ENCODE measurements at regions not wholly inside any gene's neighbourhood (a gene's known extent, or its start where the extent isn't known, plus 50 kb on each side); places are given as distances from the start of the nearest gene placed in this dataset.

DNA sequence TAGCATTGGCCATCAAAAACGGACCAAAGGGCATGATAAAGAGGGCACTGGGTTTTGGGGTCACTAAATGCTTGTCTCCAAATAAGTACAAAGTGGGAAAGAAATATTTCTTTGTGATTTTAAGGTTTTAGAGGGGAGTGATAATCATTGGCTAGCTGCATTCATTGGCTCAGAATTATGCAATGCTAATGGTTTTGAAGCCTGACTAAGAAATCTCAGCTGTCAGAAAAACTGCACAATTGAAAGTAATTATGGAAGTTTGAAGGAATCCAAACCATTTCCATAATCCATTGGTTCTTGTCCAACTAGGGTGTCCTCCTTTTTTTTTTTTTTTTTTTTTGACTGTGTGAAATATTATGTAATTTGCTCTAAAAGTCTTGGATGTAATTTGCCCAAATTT is 88.2 kb upstream of the ARGLU1 start:
- no peak for TF ChIP-seq CTCF (IDR thresholded peaks at IDR 0.05; ENCODE audit: control insufficient read depth, extremely low read depth, insufficient read depth)
- DNase-seq (ENCODE audit: low read depth) = no peak
- H3K4me3 ChIP-seq (ENCODE audit: low read depth, low read length) = no peak overlapping the region

GRCh38 chr13:106651442-106651841 is 83.5 kb upstream of the ARGLU1 start:
- H3K4me3 ChIP-seq (ENCODE audit: low read depth, low read length) = no peak overlapping the region
- TF ChIP-seq CTCF (IDR thresholded peaks at IDR 0.05; ENCODE audit: control insufficient read depth, extremely low read depth, insufficient read depth) = no peak
- no peak for DNase-seq (ENCODE audit: low read depth)

- no peak for TF ChIP-seq CTCF (IDR thresholded peaks at IDR 0.05; ENCODE audit: control insufficient read depth, extremely low read depth, insufficient read depth)
- H3K4me3 ChIP-seq (ENCODE audit: low read depth, low read length) = no peak overlapping the region
- DNase-seq (ENCODE audit: low read depth) = no peak
Observed at GRCh38 chr13:106650690-106651205, 82.8 kb upstream of the ARGLU1 start.

DNA sequence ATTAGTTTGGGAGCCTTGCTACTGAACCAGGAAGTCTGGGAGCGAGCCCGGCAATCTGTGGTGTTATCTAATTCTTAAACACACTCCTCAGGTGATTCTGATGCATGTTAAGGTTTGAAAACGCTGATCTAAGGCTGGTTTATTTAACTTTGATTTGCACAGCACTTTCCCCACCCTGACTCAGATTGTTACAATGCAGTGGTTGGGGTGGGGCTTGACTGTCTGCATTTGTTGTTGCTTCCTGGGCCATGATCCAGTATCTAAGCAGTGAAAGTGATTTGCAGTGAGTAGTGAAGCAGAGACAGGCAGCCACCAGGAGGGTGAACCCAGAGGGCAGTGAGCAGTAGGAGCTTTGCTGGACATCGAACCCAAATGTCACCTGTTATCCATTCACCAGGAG is 81.6 kb upstream of the ARGLU1 start:
- TF ChIP-seq CTCF (IDR thresholded peaks at IDR 0.05; ENCODE audit: control insufficient read depth, extremely low read depth, insufficient read depth) = no peak
- no peak overlapping the region for H3K4me3 ChIP-seq (ENCODE audit: low read depth, low read length)
- DNase-seq (ENCODE audit: low read depth) = no peak

- TF ChIP-seq CTCF (IDR thresholded peaks at IDR 0.05; ENCODE audit: control insufficient read depth, extremely low read depth, insufficient read depth) = no peak
- H3K4me3 ChIP-seq (ENCODE audit: low read depth, low read length) = no peak overlapping the region
- DNase-seq (ENCODE audit: low read depth) = no peak
Observed at GRCh38 chr13:106640515-106640914, 72.6 kb upstream of the ARGLU1 start.

GRCh38 chr13:106637519-106637918 is 69.6 kb upstream of the ARGLU1 start:
- no peak for TF ChIP-seq CTCF (IDR thresholded peaks at IDR 0.05; ENCODE audit: control insufficient read depth, extremely low read depth, insufficient read depth)
- H3K4me3 ChIP-seq (ENCODE audit: low read depth, low read length) = no peak overlapping the region
- no peak for DNase-seq (ENCODE audit: low read depth)

DNA sequence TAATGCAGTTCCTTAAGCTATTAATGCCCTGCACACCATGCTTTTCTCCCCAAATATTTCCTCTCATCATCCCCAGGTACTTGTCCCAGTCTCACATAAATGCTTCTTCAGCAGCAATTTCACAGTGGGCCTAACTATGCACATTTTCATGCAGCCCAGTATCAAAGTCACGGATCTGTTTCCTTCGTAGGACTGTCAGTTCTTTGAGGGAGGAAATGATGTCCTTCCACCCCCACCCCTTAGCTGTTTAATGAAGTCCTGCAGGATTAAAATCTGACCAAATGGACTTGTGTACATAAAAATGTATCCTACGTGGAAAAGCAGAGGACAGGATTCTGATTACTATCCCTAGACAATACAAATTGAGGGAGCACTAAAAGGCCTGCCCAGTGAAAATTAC is 68.6 kb upstream of the ARGLU1 start:
- H3K4me3 ChIP-seq (ENCODE audit: low read depth, low read length) = no peak overlapping the region
- DNase-seq (ENCODE audit: low read depth) = no peak
- TF ChIP-seq CTCF (IDR thresholded peaks at IDR 0.05; ENCODE audit: control insufficient read depth, extremely low read depth, insufficient read depth) = no peak

Data from LNCaP clone FGC (cell line).